ENCODE measurements at regions not wholly inside any gene's neighbourhood (a gene's known extent, or its start where the extent isn't known, plus 50 kb on each side); places are given as distances from the start of the nearest gene placed in this dataset.

GRCh38 chr10:126846959-126847358 lies 58.3 kb upstream of the DOCK1 start:
- H2AFZ ChIP-seq (ENCODE audit: low read depth): no peak overlapping the region
- H3K4me2 ChIP-seq: no peak overlapping the region
- H3K27me3 ChIP-seq (ENCODE audit: insufficient read depth, low read depth): no peaks in the 10 kb centered on the region
- H3K4me3 ChIP-seq (IDR thresholded peaks at IDR 0.05; ENCODE audit: insufficient read depth, low read depth, low read length): no peak overlapping the region
- H3K27ac ChIP-seq: no peak overlapping the region
- H3K4me1 ChIP-seq (ENCODE audit: low read depth, poor library complexity, severe bottlenecking): no peaks in the 10 kb centered on the region
- H3K9ac ChIP-seq: no peak overlapping the region
- H3K36me3 ChIP-seq (ENCODE audit: insufficient read depth): no peaks in the 10 kb centered on the region
- TF ChIP-seq CTCF (conservative IDR thresholded peaks at IDR 0.05; ENCODE audit: low read depth, low read length): no peak
- H3K79me2 ChIP-seq (ENCODE audit: insufficient read depth, low read depth): no peaks in the 10 kb centered on the region
- H4K20me1 ChIP-seq (ENCODE audit: insufficient read depth): no peaks in the 10 kb centered on the region

- TF ChIP-seq CTCF (conservative IDR thresholded peaks at IDR 0.05; ENCODE audit: low read depth, low read length): no peak
- Histone ChIP-seq H4K20me1 (ENCODE audit: insufficient read depth) (no peaks in the 10 kb centered on the region), H3K4me2 (no peak overlapping the region), H3K79me2 (ENCODE audit: insufficient read depth, low read depth) (no peaks in the 10 kb centered on the region), H2AFZ (ENCODE audit: low read depth) (no peak overlapping the region), H3K27ac (no peak overlapping the region), H3K9ac (no peak overlapping the region), H3K27me3 (ENCODE audit: insufficient read depth, low read depth) (no peaks in the 10 kb centered on the region), H3K4me3 (IDR thresholded peaks at IDR 0.05; ENCODE audit: insufficient read depth, low read depth, low read length) (no peak overlapping the region), H3K36me3 (ENCODE audit: insufficient read depth) (no peaks in the 10 kb centered on the region), H3K4me1 (ENCODE audit: low read depth, poor library complexity, severe bottlenecking) (no peaks in the 10 kb centered on the region)
Measured at GRCh38 chr10:126847666-126848065, 57.6 kb upstream of the DOCK1 start.

- no peak overlapping the region for H3K4me3 ChIP-seq (IDR thresholded peaks at IDR 0.05; ENCODE audit: insufficient read depth, low read depth, low read length)
- H2AFZ ChIP-seq (ENCODE audit: low read depth): no peak overlapping the region
- H3K79me2 ChIP-seq (ENCODE audit: insufficient read depth, low read depth): no peaks in the 10 kb centered on the region
- H4K20me1 ChIP-seq (ENCODE audit: insufficient read depth): no peaks in the 10 kb centered on the region
- TF ChIP-seq CTCF (conservative IDR thresholded peaks at IDR 0.05; ENCODE audit: low read depth, low read length): no peak
- H3K9ac ChIP-seq: no peak overlapping the region
- H3K36me3 ChIP-seq (ENCODE audit: insufficient read depth): no peaks in the 10 kb centered on the region
- no peaks in the 10 kb centered on the region for H3K4me1 ChIP-seq (ENCODE audit: low read depth, poor library complexity, severe bottlenecking)
- H3K27me3 ChIP-seq (ENCODE audit: insufficient read depth, low read depth): no peaks in the 10 kb centered on the region
- H3K4me2 ChIP-seq: no peak overlapping the region
- no peak overlapping the region for H3K27ac ChIP-seq
Measured at GRCh38 chr10:126849646-126850045, 55.6 kb upstream of the DOCK1 start.

GRCh38 chr10:126851414-126852108 lies 53.7 kb upstream of the DOCK1 start:
- no peak overlapping the region for H3K9ac ChIP-seq
- H3K27ac ChIP-seq: no peak overlapping the region
- no peak overlapping the region for H3K4me2 ChIP-seq
- no peaks in the 10 kb centered on the region for H3K36me3 ChIP-seq (ENCODE audit: insufficient read depth)
- no peaks in the 10 kb centered on the region for H3K4me1 ChIP-seq (ENCODE audit: low read depth, poor library complexity, severe bottlenecking)
- no peaks in the 10 kb centered on the region for H3K27me3 ChIP-seq (ENCODE audit: insufficient read depth, low read depth)
- no peaks in the 10 kb centered on the region for H3K79me2 ChIP-seq (ENCODE audit: insufficient read depth, low read depth)
- H4K20me1 ChIP-seq (ENCODE audit: insufficient read depth): no peaks in the 10 kb centered on the region
- H3K4me3 ChIP-seq (IDR thresholded peaks at IDR 0.05; ENCODE audit: insufficient read depth, low read depth, low read length): no peak overlapping the region
- no peak for TF ChIP-seq CTCF (conservative IDR thresholded peaks at IDR 0.05; ENCODE audit: low read depth, low read length)
- H2AFZ ChIP-seq (ENCODE audit: low read depth): no peak overlapping the region

All from KMS-11 (cell line).